GM12875 (cell line): ENCODE measurements at regions not wholly inside any gene's neighbourhood (a gene's known extent, or its start where the extent isn't known, plus 50 kb on each side); places are given as distances from the start of the nearest gene placed in this dataset.

Experiments used
- H3K4me3 ChIP-seq: one replicate; pipeline ENCODE4 v1.5.1; 2011; ENCODE audit warnings: low read depth, low read length, control low read depth
- CTCF ChIP-seq: IDR thresholded peaks from 2 replicates; pipeline ENCODE4 v1.5.1; 2011; ENCODE audit warnings: low read depth, mild to moderate bottlenecking, control low read depth, inconsistent platforms, low read length, moderate library complexity, borderline replicate concordance; ENCODE audit not compliant: insufficient read depth

- no peak for TF ChIP-seq CTCF
Observed at GRCh38 chr7:136134503-136134902, 157.3 kb upstream of the MTPN start.

GRCh38 chr7:136133551-136133950 is 156.4 kb upstream of the MTPN start:
- no peak overlapping the region for H3K4me3 ChIP-seq
- no peak for TF ChIP-seq CTCF

More at GRCh38 chr7:136134503-136134902, 157.3 kb upstream of the MTPN start:
- H3K4me3 ChIP-seq: no peak overlapping the region

DNA sequence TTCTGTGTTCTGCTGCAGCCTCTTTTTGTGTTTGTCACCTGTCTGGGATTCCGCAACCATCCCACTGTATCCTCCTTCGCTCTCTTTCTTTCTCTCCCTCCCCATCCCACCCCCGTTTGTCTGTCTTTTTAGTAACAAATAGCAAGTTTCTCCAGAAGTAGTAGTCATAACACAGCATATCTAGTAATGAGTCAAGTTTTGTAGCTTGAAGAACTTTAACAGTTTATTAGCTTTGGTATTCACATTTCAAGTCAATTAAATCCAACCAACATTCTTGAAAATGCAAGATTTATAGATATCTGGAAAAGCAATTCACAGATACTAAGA is 154.1 kb upstream of the MTPN start:
- TF ChIP-seq CTCF: no peak
- H3K4me3 ChIP-seq: no peak overlapping the region

DNA sequence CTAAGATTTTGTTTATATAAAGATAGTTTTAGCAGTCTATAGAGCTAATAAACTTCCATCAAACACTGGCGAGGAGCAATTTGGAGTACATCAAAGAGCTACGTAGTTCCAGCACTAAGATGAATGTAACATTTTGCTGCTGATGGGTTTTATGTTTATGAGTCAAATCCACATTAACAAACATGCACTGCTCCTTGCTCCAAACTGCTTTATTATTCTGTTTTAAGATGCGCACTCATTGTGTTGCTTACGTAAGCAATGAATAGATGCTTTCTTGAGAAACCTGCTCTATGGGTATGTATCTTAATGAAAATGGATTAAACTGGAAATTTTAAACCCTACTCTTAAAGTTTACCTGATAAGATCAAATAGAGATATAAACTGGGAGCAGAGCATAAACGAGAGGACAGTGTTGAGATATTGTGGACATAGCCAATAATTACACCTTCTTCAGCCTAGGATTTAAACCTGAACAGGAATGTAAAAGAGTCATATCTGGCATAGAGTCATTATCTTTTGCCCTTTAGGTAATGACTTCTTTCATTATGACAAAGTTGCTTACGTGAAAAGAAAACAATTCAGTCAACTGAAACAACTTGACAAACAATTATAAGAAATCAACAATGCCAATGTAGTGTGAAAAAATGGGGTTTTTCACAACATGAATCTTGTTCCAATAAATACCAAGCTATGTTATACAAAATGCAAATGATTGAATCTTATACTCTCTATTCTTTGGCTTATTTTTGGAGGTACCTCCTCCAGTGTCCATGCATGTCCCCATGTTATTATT is 153.5 kb upstream of the MTPN start:
- no peak overlapping the region for H3K4me3 ChIP-seq
- TF ChIP-seq CTCF: no peak

DNA sequence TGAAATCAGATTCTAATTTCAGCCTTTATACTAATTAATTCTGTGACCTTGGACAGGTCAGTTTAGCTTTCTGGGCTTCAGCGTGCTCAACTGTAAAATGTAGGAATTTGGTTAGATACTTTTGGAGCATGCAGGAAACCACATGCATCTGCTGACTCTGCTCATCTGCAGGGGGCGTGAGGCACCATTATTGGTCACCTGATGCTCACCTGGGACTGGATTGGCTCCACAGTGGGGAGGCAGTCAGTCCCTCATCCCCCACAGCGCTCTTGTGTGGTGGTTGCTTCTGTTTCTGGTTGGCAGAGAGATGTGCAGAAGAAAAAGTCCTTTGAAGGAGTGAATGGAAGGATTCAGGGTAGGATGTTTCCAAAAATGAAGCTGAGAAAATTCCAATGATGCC is 150.9 kb upstream of the MTPN start:
- no peak overlapping the region for H3K4me3 ChIP-seq
- no peak for TF ChIP-seq CTCF

DNA sequence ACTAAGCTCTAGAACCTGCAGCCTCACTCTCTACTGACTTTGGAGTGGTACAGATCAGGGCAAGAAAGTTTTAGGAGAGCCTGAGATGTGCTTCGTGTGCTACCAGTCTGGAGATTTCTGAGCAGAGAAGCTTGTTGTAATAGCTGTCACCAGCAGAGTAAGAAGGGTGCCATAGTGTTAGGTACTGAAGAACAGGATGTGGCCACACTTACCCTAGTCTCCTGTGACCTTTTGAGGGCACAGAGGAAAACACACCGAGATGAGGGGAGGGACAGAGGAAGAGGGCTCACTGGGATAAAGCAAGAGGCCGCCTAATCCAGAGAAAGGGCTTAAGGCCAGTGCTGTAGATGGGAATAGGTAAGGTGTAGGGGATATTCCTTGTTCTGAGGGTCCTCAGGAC is 146.2 kb upstream of the MTPN start:
- no peak for TF ChIP-seq CTCF
- H3K4me3 ChIP-seq: no peak overlapping the region

DNA sequence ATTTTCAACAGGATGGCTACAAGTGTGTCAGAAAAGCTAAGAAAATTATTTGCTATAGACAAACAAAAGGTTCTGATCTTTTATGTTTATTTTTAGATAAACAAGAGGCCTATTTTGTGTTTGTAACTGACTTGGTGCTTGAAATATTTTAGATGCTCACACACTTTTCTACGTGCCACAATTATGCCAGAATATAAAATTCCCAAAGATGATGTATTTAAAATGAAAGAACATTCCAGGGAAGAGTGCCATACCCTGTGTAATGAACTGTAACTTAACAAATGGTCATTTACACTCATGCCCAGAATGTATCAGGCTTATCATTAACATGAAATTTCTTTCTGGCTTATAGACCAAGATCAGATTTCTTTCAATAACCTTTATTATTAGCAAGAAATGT is 144.9 kb upstream of the MTPN start:
- no peak overlapping the region for H3K4me3 ChIP-seq
- TF ChIP-seq CTCF: no peak
